ENCODE measurements at regions not wholly inside any gene's neighbourhood (a gene's known extent, or its start where the extent isn't known, plus 50 kb on each side); places are given as distances from the start of the nearest gene placed in this dataset.

GRCh38 chr6:169109411-169110220 is 144.0 kb downstream of the THBS2 start:
- ATAC-seq (ENCODE audit: low read depth) (no peak), DNase-seq (no peak)
- TF ChIP-seq CTCF (IDR thresholded peaks at IDR 0.05): no peak
- no peak overlapping the region for H3K27ac Mint-ChIP-seq
- POLR2A ChIA-PET: no interaction called here
- intact Hi-C loops (cut with micrococcal nuclease): no loop called here
- H3K27me3 Mint-ChIP-seq: no peaks in the 10 kb centered on the region
- peaks cover 3% of the 10 kb centered on the region for H3K9me3 Mint-ChIP-seq
- no peaks in the 10 kb centered on the region for H3K36me3 Mint-ChIP-seq (ENCODE audit: low read depth)
- H3K4me3 Mint-ChIP-seq: no peak overlapping the region
- no peaks in the 10 kb centered on the region for H3K4me1 Mint-ChIP-seq
- CTCF ChIA-PET: no interaction called here

GRCh38 chr6:169108753-169109152 is 144.9 kb downstream of the THBS2 start:
- ChIA-PET CTCF (no interaction called here), POLR2A (no interaction called here)
- Mint-ChIP-seq H3K4me3 (no peak overlapping the region), H3K4me1 (no peaks in the 10 kb centered on the region), H3K27me3 (no peaks in the 10 kb centered on the region), H3K9me3 (peaks cover 3% of the 10 kb centered on the region), H3K36me3 (ENCODE audit: low read depth) (no peaks in the 10 kb centered on the region), H3K27ac (no peak overlapping the region)
- intact Hi-C loops (cut with micrococcal nuclease): no loop called here
- no peak for TF ChIP-seq CTCF (IDR thresholded peaks at IDR 0.05)
- DNase-seq (no peak), ATAC-seq (ENCODE audit: low read depth) (no peak)

- no peak for ATAC-seq (ENCODE audit: low read depth)
These were observed 147.5 kb downstream of the THBS2 start for GRCh38 chr6:169106176-169106575.

GRCh38 chr6:169101981-169102380 is 151.7 kb downstream of the THBS2 start:
- Mint-ChIP-seq H3K4me3 (no peak overlapping the region), H3K4me1 (no peaks in the 10 kb centered on the region), H3K36me3 (ENCODE audit: low read depth) (no peaks in the 10 kb centered on the region), H3K27ac (no peak overlapping the region), H3K27me3 (no peaks in the 10 kb centered on the region), H3K9me3 (no peaks in the 10 kb centered on the region)
- no peak for TF ChIP-seq CTCF (IDR thresholded peaks at IDR 0.05)
- intact Hi-C loops (cut with micrococcal nuclease): no loop called here
- ChIA-PET CTCF (no interaction called here), POLR2A (no interaction called here)
- no peak for ATAC-seq (ENCODE audit: low read depth)
- no peak for DNase-seq

More at GRCh38 chr6:169106176-169106575, 147.5 kb downstream of the THBS2 start:
- DNase-seq: no peak
- intact Hi-C loops (cut with micrococcal nuclease): no loop called here
- Mint-ChIP-seq H3K36me3 (ENCODE audit: low read depth) (no peaks in the 10 kb centered on the region), H3K27me3 (no peaks in the 10 kb centered on the region), H3K4me3 (no peak overlapping the region), H3K4me1 (no peaks in the 10 kb centered on the region), H3K9me3 (peaks cover 3% of the 10 kb centered on the region), H3K27ac (no peak overlapping the region)
- ChIA-PET POLR2A (no interaction called here), CTCF (no interaction called here)
- TF ChIP-seq CTCF (IDR thresholded peaks at IDR 0.05): no peak

GRCh38 chr6:169101036-169101805 is 152.4 kb downstream of the THBS2 start:
- POLR2A ChIA-PET: no interaction called here
- no peak overlapping the region for H3K4me3 Mint-ChIP-seq
- CTCF ChIA-PET: no interaction called here
- H3K27me3 Mint-ChIP-seq: no peaks in the 10 kb centered on the region
- ATAC-seq (ENCODE audit: low read depth) (no peak), DNase-seq (no peak)
- no peaks in the 10 kb centered on the region for H3K4me1 Mint-ChIP-seq
- no peak for TF ChIP-seq CTCF (IDR thresholded peaks at IDR 0.05)
- no peaks in the 10 kb centered on the region for H3K9me3 Mint-ChIP-seq
- no peaks in the 10 kb centered on the region for H3K36me3 Mint-ChIP-seq (ENCODE audit: low read depth)
- intact Hi-C loops (cut with micrococcal nuclease): no loop called here
- no peak overlapping the region for H3K27ac Mint-ChIP-seq
